Transverse colon (tissue), 4 donors: ENCODE measurements at regions not wholly inside any gene's neighbourhood (a gene's known extent, or its start where the extent isn't known, plus 50 kb on each side); places are given as distances from the start of the nearest gene placed in this dataset.

Experiments used
- CTCF ChIP-seq, 5 experiments: fragments of 200-600 bp in 3 of 5; fragments of 450-650 bp in 2 of 5; sonication (generic) in 3 of 5; IDR thresholded peaks; 1 replicate in 2 of 5; 2 replicates in 3 of 5; pipeline ENCODE4 v1.5.1; 2016 to 2017; ENCODE audit warnings: antibody characterized with exemption in 5 of 5, inconsistent platforms in 3 of 5, mild to moderate bottlenecking in 2 of 5, moderate library complexity in 1 of 5
- EP300 ChIP-seq: sonication (generic); formaldehyde crosslinking; IDR thresholded peaks from one replicate; pipeline ENCODE4 v1.6.1; 2017; ENCODE audit warnings: antibody characterized with exemption, low read depth
- POLR2A ChIP-seq: fragments of 450-650 bp; IDR thresholded peaks from one replicate; pipeline ENCODE4 v1.6.1; 2016; ENCODE audit warnings: antibody characterized with exemption, mild to moderate bottlenecking, moderate library complexity
- POLR2AphosphoS5 ChIP-seq, 3 donors: sonication (generic); formaldehyde crosslinking; IDR thresholded peaks; one replicate each; pipeline ENCODE4 v1.6.1; 2016; ENCODE audit warnings: antibody characterized with exemption in 3 of 3

GRCh38 chr3:166606988-166607387, 769.8 kb upstream of the BCHE start:
- TF ChIP-seq POLR2AphosphoS5 (IDR thresholded peaks at IDR 0.05), result no peak
- TF ChIP-seq EP300, result no peak
- no peak for TF ChIP-seq POLR2A
- no peak for TF ChIP-seq CTCF (IDR thresholded peaks at IDR 0.05)
